Transverse colon (tissue), 4 donors: ENCODE measurements at regions not wholly inside any gene's neighbourhood (a gene's known extent, or its start where the extent isn't known, plus 50 kb on each side); places are given as distances from the start of the nearest gene placed in this dataset.

Experiments
- CTCF ChIP-seq, 5 experiments: fragments of 200-600 bp in 3 of 5; fragments of 450-650 bp in 2 of 5; sonication (generic) in 3 of 5; IDR thresholded peaks; 1 replicate in 2 of 5; 2 replicates in 3 of 5; pipeline ENCODE4 v1.5.1; 2016 to 2017; ENCODE audit warnings: antibody characterized with exemption in 5 of 5, inconsistent platforms in 3 of 5, mild to moderate bottlenecking in 2 of 5, moderate library complexity in 1 of 5
- EP300 ChIP-seq: sonication (generic); formaldehyde crosslinking; IDR thresholded peaks from one replicate; pipeline ENCODE4 v1.6.1; 2017; ENCODE audit warnings: antibody characterized with exemption, low read depth
- POLR2A ChIP-seq: fragments of 450-650 bp; IDR thresholded peaks from one replicate; pipeline ENCODE4 v1.6.1; 2016; ENCODE audit warnings: antibody characterized with exemption, mild to moderate bottlenecking, moderate library complexity
- POLR2AphosphoS5 ChIP-seq, 3 donors: sonication (generic); formaldehyde crosslinking; IDR thresholded peaks; one replicate each; pipeline ENCODE4 v1.6.1; 2016; ENCODE audit warnings: antibody characterized with exemption in 3 of 3

GRCh38 chr5:120314191-120314590, 149.9 kb upstream of the PRR16 start:
- TF ChIP-seq CTCF (IDR thresholded peaks at IDR 0.05) (no peak), EP300 (no peak), POLR2AphosphoS5 (IDR thresholded peaks at IDR 0.05) (no peak), POLR2A (no peak)
